DMS79 treated with DMSO at 0.1 percent for 48 hours (cell line): ENCODE measurements at regions not wholly inside any gene's neighbourhood (a gene's known extent, or its start where the extent isn't known, plus 50 kb on each side); places are given as distances from the start of the nearest gene placed in this dataset.

Experiments
- DNase-seq: peaks from one replicate; lab custom pipeline; 2025; lab: John Stamatoyannopoulos, UW

GRCh38 chr1:228977741-228978140 lies 242.5 kb downstream of the RHOU start:
- no peak for DNase-seq

GRCh38 chr1:228978484-228979324 lies 243.4 kb downstream of the RHOU start:
- no peak for DNase-seq

GRCh38 chr1:228979325-228979699 lies 244.0 kb downstream of the RHOU start:
- no peak for DNase-seq

- DNase-seq = no peak
Measured at GRCh38 chr1:228979774-228980173, 244.5 kb downstream of the RHOU start.

GRCh38 chr1:228980232-228980937 lies 245.1 kb downstream of the RHOU start:
- DNase-seq = no peak

GRCh38 chr1:228982637-228983036 lies 247.4 kb downstream of the RHOU start:
- DNase-seq = no peak

GRCh38 chr1:228983231-228983660 lies 248.0 kb downstream of the RHOU start:
- no peak for DNase-seq

- no peak for DNase-seq
Measured at GRCh38 chr1:228983661-228984060, 248.4 kb downstream of the RHOU start.

GRCh38 chr1:228984107-228984506 lies 248.8 kb downstream of the RHOU start:
- no peak for DNase-seq

GRCh38 chr1:228984646-228985631 lies 249.7 kb downstream of the RHOU start:
- no peak for DNase-seq

- DNase-seq = no peak
Measured at GRCh38 chr1:228985661-228986060, 250.4 kb downstream of the RHOU start.

GRCh38 chr1:228986093-228986904 lies 251.0 kb downstream of the RHOU start:
- DNase-seq = peak; percentile 19

- no peak for DNase-seq
Measured at GRCh38 chr1:228987286-228987685, 252.0 kb downstream of the RHOU start.

- no peak for DNase-seq
Measured at GRCh38 chr1:228987736-228988506, 252.6 kb downstream of the RHOU start.

GRCh38 chr1:228988664-228989063 lies 253.4 kb downstream of the RHOU start:
- no peak for DNase-seq

GRCh38 chr1:228989176-228989575 lies 253.9 kb downstream of the RHOU start:
- DNase-seq = no peak

GRCh38 chr1:228989676-228989991 lies 254.4 kb downstream of the RHOU start:
- no peak for DNase-seq

GRCh38 chr1:228989992-228990827 lies 254.9 kb downstream of the RHOU start:
- peak; percentile 85 for DNase-seq

- no peak for DNase-seq
Measured at GRCh38 chr1:228990906-228991569, 255.8 kb downstream of the RHOU start.
